IMR-90 (cell line): ENCODE measurements at regions not wholly inside any gene's neighbourhood (a gene's known extent, or its start where the extent isn't known, plus 50 kb on each side); places are given as distances from the start of the nearest gene placed in this dataset.

Source experiments
- ATAC-seq: fragments of 200-7000 bp; cut with Tn5 transposase; 2 replicates; pipeline ENCODE4 v1.9.1; 2020; ENCODE audit warnings: low read depth, mild to moderate bottlenecking, moderate library complexity
- BruUV-seq: library from RNA; stranded (reverse); fragments of 400-500 nt; replicated peaks from 2 replicates; lab custom pipeline; 2021; lab: Mats Ljungman, UMichigan
- CTCF ChIA-PET: fragments of 300-600 bp; formaldehyde crosslinking; extraction: SDS; loops from one replicate; lab custom pipeline; 2021; ENCODE audit warnings: antibody characterized with exemption; lab: Yijun Ruan, JAX
- POLR2A ChIA-PET: fragments of 300-600 bp; sonication (Branson Sonifier 250); formaldehyde crosslinking; loops from one replicate; lab custom pipeline; 2022; ENCODE audit warnings: antibody characterized with exemption; ENCODE audit not compliant: unreplicated experiment; lab: Charles Lee
- DNase-seq: peaks from one replicate; pipeline ENCODE4 v3.0.0; 2013
- H2AFZ ChIP-seq: replicated peaks from 2 replicates; pipeline ENCODE3; 2013; ENCODE audit warnings: low read length, mild to moderate bottlenecking; ENCODE audit not compliant: poor library complexity
- H2AK5ac ChIP-seq: 2 replicates; pipeline ENCODE4 v1.6.1; 2013; ENCODE audit warnings: low read depth, low read length, inconsistent platforms
- H2AK9ac ChIP-seq: replicated peaks from 2 replicates; pipeline ENCODE3; 2013; ENCODE audit warnings: mild to moderate bottlenecking, low read depth, low read length, moderate library complexity; ENCODE audit not compliant: poor library complexity
- H2BK120ac ChIP-seq: 2 replicates; pipeline ENCODE4 v1.6.1; 2013; ENCODE audit warnings: low read depth, low read length, inconsistent platforms
- H2BK15ac ChIP-seq: 3 replicates; pipeline ENCODE4 v1.6.1; 2013; ENCODE audit warnings: low read depth, low read length, inconsistent platforms
- H2BK20ac ChIP-seq: 2 replicates; pipeline ENCODE4 v1.6.1; 2013; ENCODE audit warnings: low read depth, mild to moderate bottlenecking, inconsistent platforms, low read length, moderate library complexity
- H2BK5ac ChIP-seq: 2 replicates; pipeline ENCODE4 v1.6.1; 2013; ENCODE audit warnings: mild to moderate bottlenecking, low read depth, low read length, inconsistent platforms; ENCODE audit not compliant: poor library complexity, severe bottlenecking
- H3K14ac ChIP-seq: replicated peaks from 2 replicates; pipeline ENCODE4 v1.6.1; 2013; ENCODE audit warnings: low read depth, low read length, inconsistent platforms
- H3K18ac ChIP-seq: 2 replicates; pipeline ENCODE4 v1.6.1; 2013; ENCODE audit warnings: low read depth, low read length, control low read depth
- H3K23ac ChIP-seq: 2 replicates; pipeline ENCODE4 v1.6.1; 2013; ENCODE audit warnings: low read depth, low read length, inconsistent platforms
- H3K27ac ChIP-seq: 2 replicates; pipeline ENCODE4 v1.5.1; 2013; ENCODE audit warnings: mild to moderate bottlenecking, control low read depth, low read length; ENCODE audit not compliant: insufficient read depth
- H3K27me3 ChIP-seq: 2 replicates; pipeline ENCODE4 v1.6.1; 2013; ENCODE audit warnings: low read length; ENCODE audit not compliant: control insufficient read depth, insufficient read depth
- H3K36me3 ChIP-seq: 2 replicates; pipeline ENCODE4 v1.6.1; 2013; ENCODE audit warnings: low read length, mixed read lengths; ENCODE audit not compliant: control insufficient read depth, insufficient read depth
- H3K4ac ChIP-seq: 2 replicates; pipeline ENCODE4 v1.6.1; 2013; ENCODE audit warnings: low read depth, low read length, inconsistent platforms
- H3K4me1 ChIP-seq: 2 replicates; pipeline ENCODE4 v1.6.1; 2013; ENCODE audit warnings: low read length, mixed read lengths; ENCODE audit not compliant: control insufficient read depth, insufficient read depth
- H3K4me2 ChIP-seq: 2 replicates; pipeline ENCODE4 v1.6.1; 2013; ENCODE audit warnings: low read depth, mild to moderate bottlenecking, control low read depth, low read length, moderate library complexity
- H3K4me3 ChIP-seq: 2 replicates; pipeline ENCODE4 v1.5.1; 2013; ENCODE audit warnings: low read depth, mild to moderate bottlenecking, control low read depth, low read length, moderate library complexity; ENCODE audit not compliant: insufficient read depth
- H3K56ac ChIP-seq: 2 replicates; pipeline ENCODE4 v1.6.1; 2013; ENCODE audit warnings: low read length, inconsistent platforms; ENCODE audit not compliant: insufficient read depth; ENCODE audit errors: extremely low read depth
- H3K79me1 ChIP-seq, 2 experiments: 2 replicates each; pipeline ENCODE4 v1.6.1; 2013; ENCODE audit warnings: low read length in 2 of 2, inconsistent platforms in 1 of 2, low read depth in 1 of 2
- H3K9ac ChIP-seq: 2 replicates; pipeline ENCODE4 v1.6.1; 2013; ENCODE audit warnings: low read depth, low read length, control low read depth
- H3K9me1 ChIP-seq: 2 replicates; pipeline ENCODE4 v1.6.1; 2013; ENCODE audit warnings: low read length, inconsistent platforms; ENCODE audit not compliant: insufficient read depth
- H3K9me3 ChIP-seq: 2 replicates; pipeline ENCODE4 v1.6.1; 2013; ENCODE audit warnings: low read length; ENCODE audit not compliant: control insufficient read depth, insufficient read depth
- H4K20me1 ChIP-seq: 2 replicates; pipeline ENCODE4 v1.6.1; 2013; ENCODE audit warnings: low read length, inconsistent platforms; ENCODE audit not compliant: insufficient read depth
- H4K5ac ChIP-seq: 2 replicates; pipeline ENCODE4 v1.6.1; 2013; ENCODE audit warnings: mild to moderate bottlenecking, low read depth, low read length, control low read depth
- H4K8ac ChIP-seq, 2 experiments: 2 replicates each; pipeline ENCODE4 v1.6.1; 2013; ENCODE audit warnings: low read depth in 2 of 2, low read length in 2 of 2, control low read depth in 1 of 2, inconsistent platforms in 1 of 2
- H4K91ac ChIP-seq: 2 replicates; pipeline ENCODE4 v1.6.1; 2013; ENCODE audit warnings: low read depth, low read length, inconsistent platforms; ENCODE audit not compliant: insufficient read depth
- BHLHE40 ChIP-seq: fragments of 150-350 bp; IDR thresholded peaks from 2 replicates; pipeline ENCODE4 v1.6.1; 2016; ENCODE audit warnings: mild to moderate bottlenecking, low read depth, low read length
- CEBPB ChIP-seq: IDR thresholded peaks from 2 replicates; pipeline ENCODE4 v1.6.1; 2012; ENCODE audit warnings: low read depth, low read length, improper control_type of control experiment
- CHD1 ChIP-seq: IDR thresholded peaks from 2 replicates; pipeline ENCODE4 v1.6.1; 2012; ENCODE audit warnings: low read depth, low read length, improper control_type of control experiment
- FOS ChIP-seq: fragments of 150-350 bp; IDR thresholded peaks from 2 replicates; pipeline ENCODE4 v1.6.1; 2016; ENCODE audit warnings: low read depth, low read length
- MAFK ChIP-seq: IDR thresholded peaks from 2 replicates; pipeline ENCODE4 v1.6.1; 2012; ENCODE audit warnings: low read depth, low read length, improper control_type of control experiment
- POLR2A ChIP-seq: IDR thresholded peaks from 2 replicates; pipeline ENCODE4 v1.6.1; 2012; ENCODE audit warnings: mild to moderate bottlenecking, low read depth, low read length
- RCOR1 ChIP-seq: IDR thresholded peaks from 2 replicates; pipeline ENCODE4 v1.6.1; 2012; ENCODE audit warnings: mild to moderate bottlenecking, low read length, improper control_type of control experiment; ENCODE audit not compliant: insufficient replicate concordance
- RFX5 ChIP-seq: IDR thresholded peaks from 2 replicates; pipeline ENCODE4 v1.8.0; 2012; ENCODE audit warnings: low read depth, mild to moderate bottlenecking, low read length, moderate library complexity
- SMC3 ChIP-seq: fragments of 150-350 bp; IDR thresholded peaks from 2 replicates; pipeline ENCODE4 v1.6.1; 2016; ENCODE audit warnings: low read depth, mild to moderate bottlenecking, antibody characterized with exemption, low read length, moderate library complexity
- WGBS, 2 experiments: methylation state at CpG; one replicate each; pipeline versions ENCODE4 v1.1.5 to v1.1.7; 2013; ENCODE audit warnings: missing lambda C conversion rate in 2 of 2; ENCODE audit not compliant: insufficient read length in 1 of 2; ENCODE audit errors: extremely low coverage in 2 of 2; 5-methylcytosine and 5-hydroxymethylcytosine counted together
- dilution Hi-C: fragments of 300-500 bp; cut with HindIII; formaldehyde crosslinking; loops from one replicate; pipeline ENCODE4 v1.14.3; 2018; ENCODE audit warnings: low sequenced_read_pairs; ENCODE audit not compliant: unreplicated experiment
- in situ Hi-C: fragments of 300-500 bp; cut with MboI; formaldehyde crosslinking; loops from 3 replicates; pipeline ENCODE4 v1.14.3; 2019; ENCODE audit warnings: low sequenced_read_pairs, inconsistent platforms, mixed read lengths
- intact Hi-C: fragments of 100-400 bp; cut with micrococcal nuclease; formaldehyde crosslinking; loops from 2 replicates; pipeline ENCODE4 v1.10.0; 2022
- TF ChIP-seq, protein P1 (sequence below): conservative IDR thresholded peaks from 2 replicates; pipeline ENCODE4 v1.5.1; 2012; ENCODE audit warnings: mild to moderate bottlenecking, low read depth, low read length, improper control_type of control experiment
- TF ChIP-seq, protein P2 (sequence below): fragments of 150-350 bp; IDR thresholded peaks from 2 replicates; pipeline ENCODE4 v1.6.1; 2017; ENCODE audit warnings: mild to moderate bottlenecking, antibody characterized with exemption, low read length, low read depth

DNA sequence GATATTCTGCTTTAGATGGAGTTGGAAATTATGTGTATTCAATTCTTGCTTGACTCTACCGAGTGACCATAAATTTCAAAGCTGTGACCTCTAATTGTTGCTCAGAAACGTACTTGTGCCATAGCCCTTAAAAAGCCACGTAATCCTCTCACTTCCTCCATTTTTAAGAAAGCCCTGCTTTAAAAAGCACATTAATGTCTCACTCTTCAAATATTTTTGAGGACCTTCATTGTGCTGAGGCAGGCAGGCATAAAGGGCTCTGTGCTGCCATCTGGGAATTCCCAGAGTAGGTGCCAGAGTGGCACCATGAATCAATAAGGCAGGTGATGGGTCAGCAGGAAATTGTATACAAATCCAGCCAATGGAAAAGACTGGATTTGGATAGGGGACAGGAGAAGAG lies 97.7 kb upstream of the FAM204A start:
- Histone ChIP-seq H2BK20ac (no peak overlapping the region), H2AK5ac (no peak overlapping the region), H3K9me1 (no peaks in the 10 kb centered on the region), H3K9ac (no peak overlapping the region), H4K91ac (no peak overlapping the region), H3K4me2 (no peak overlapping the region), H2AFZ (no peak overlapping the region), H3K4me3 (no peak overlapping the region), H3K18ac (no peak overlapping the region), H3K9me3 (no peaks in the 10 kb centered on the region), H3K4ac (no peak overlapping the region), H2AK9ac (no peak overlapping the region), H2BK120ac (no peak overlapping the region), H4K5ac (no peak overlapping the region), H3K79me1 (no peaks in the 10 kb centered on the region), H3K36me3 (no peaks in the 10 kb centered on the region), H4K20me1 (no peaks in the 10 kb centered on the region), H3K14ac (no peak overlapping the region), H3K27me3 (no peaks in the 10 kb centered on the region), H3K4me1 (no peaks in the 10 kb centered on the region), H2BK15ac (no peak overlapping the region), H3K56ac (no peak overlapping the region), H3K27ac (no peak overlapping the region), H4K8ac (no peak overlapping the region), H2BK5ac (no peak overlapping the region), H3K23ac (no peak overlapping the region)
- BruUV-seq, result no TSS peak
- DNase-seq, result no peak
- no peak for ATAC-seq
- ChIA-PET POLR2A (no interaction called here), CTCF (no interaction called here)
- in situ Hi-C loops (no loop called here), dilution Hi-C loops (no loop called here), intact Hi-C loops (no loop called here)
- WGBS, 2 experiments, result no CpG with 5 or more reads among the region's 3 CpGs
- no peak for TF ChIP-seq CHD1
- TF ChIP-seq CEBPB, result no peak
- no peak for TF ChIP-seq RCOR1
- TF ChIP-seq, protein P1, sequence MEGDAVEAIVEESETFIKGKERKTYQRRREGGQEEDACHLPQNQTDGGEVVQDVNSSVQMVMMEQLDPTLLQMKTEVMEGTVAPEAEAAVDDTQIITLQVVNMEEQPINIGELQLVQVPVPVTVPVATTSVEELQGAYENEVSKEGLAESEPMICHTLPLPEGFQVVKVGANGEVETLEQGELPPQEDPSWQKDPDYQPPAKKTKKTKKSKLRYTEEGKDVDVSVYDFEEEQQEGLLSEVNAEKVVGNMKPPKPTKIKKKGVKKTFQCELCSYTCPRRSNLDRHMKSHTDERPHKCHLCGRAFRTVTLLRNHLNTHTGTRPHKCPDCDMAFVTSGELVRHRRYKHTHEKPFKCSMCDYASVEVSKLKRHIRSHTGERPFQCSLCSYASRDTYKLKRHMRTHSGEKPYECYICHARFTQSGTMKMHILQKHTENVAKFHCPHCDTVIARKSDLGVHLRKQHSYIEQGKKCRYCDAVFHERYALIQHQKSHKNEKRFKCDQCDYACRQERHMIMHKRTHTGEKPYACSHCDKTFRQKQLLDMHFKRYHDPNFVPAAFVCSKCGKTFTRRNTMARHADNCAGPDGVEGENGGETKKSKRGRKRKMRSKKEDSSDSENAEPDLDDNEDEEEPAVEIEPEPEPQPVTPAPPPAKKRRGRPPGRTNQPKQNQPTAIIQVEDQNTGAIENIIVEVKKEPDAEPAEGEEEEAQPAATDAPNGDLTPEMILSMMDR, result no peak
- TF ChIP-seq, protein P2, sequence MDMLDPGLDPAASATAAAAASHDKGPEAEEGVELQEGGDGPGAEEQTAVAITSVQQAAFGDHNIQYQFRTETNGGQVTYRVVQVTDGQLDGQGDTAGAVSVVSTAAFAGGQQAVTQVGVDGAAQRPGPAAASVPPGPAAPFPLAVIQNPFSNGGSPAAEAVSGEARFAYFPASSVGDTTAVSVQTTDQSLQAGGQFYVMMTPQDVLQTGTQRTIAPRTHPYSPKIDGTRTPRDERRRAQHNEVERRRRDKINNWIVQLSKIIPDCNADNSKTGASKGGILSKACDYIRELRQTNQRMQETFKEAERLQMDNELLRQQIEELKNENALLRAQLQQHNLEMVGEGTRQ, result no peak
- no peak for TF ChIP-seq SMC3
- TF ChIP-seq BHLHE40, result no peak
- TF ChIP-seq POLR2A, result no peak
- TF ChIP-seq MAFK, result no peak
- TF ChIP-seq FOS, result no peak
- TF ChIP-seq RFX5, result no peak
